ENCODE measurements at regions not wholly inside any gene's neighbourhood (a gene's known extent, or its start where the extent isn't known, plus 50 kb on each side); places are given as distances from the start of the nearest gene placed in this dataset.

- TF ChIP-seq, protein P1, sequence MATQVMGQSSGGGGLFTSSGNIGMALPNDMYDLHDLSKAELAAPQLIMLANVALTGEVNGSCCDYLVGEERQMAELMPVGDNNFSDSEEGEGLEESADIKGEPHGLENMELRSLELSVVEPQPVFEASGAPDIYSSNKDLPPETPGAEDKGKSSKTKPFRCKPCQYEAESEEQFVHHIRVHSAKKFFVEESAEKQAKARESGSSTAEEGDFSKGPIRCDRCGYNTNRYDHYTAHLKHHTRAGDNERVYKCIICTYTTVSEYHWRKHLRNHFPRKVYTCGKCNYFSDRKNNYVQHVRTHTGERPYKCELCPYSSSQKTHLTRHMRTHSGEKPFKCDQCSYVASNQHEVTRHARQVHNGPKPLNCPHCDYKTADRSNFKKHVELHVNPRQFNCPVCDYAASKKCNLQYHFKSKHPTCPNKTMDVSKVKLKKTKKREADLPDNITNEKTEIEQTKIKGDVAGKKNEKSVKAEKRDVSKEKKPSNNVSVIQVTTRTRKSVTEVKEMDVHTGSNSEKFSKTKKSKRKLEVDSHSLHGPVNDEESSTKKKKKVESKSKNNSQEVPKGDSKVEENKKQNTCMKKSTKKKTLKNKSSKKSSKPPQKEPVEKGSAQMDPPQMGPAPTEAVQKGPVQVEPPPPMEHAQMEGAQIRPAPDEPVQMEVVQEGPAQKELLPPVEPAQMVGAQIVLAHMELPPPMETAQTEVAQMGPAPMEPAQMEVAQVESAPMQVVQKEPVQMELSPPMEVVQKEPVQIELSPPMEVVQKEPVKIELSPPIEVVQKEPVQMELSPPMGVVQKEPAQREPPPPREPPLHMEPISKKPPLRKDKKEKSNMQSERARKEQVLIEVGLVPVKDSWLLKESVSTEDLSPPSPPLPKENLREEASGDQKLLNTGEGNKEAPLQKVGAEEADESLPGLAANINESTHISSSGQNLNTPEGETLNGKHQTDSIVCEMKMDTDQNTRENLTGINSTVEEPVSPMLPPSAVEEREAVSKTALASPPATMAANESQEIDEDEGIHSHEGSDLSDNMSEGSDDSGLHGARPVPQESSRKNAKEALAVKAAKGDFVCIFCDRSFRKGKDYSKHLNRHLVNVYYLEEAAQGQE (IDR thresholded peaks at IDR 0.05; ENCODE audit: insufficient read depth in 1 of 2, low read depth in 2 of 2, low read length in 2 of 2): no peak
- no peak for TF ChIP-seq SIN3A (IDR thresholded peaks at IDR 0.05; ENCODE audit: borderline replicate concordance, insufficient read depth, low read length)
- no peak for TF ChIP-seq POLR2AphosphoS5 (IDR thresholded peaks at IDR 0.05; ENCODE audit: low read depth, low read length)
- no peak for TF ChIP-seq TAF1 (IDR thresholded peaks at IDR 0.05; ENCODE audit: borderline replicate concordance, insufficient read depth, low read length)
- TF ChIP-seq FOXP2 (optimal IDR thresholded peaks at IDR 0.05; ENCODE audit: borderline replicate concordance, extremely low read depth, extremely low read length, insufficient read depth): no peak
Measured at GRCh38 chr13:40042991-40043390, 387.5 kb downstream of the COG6 start.

- TF ChIP-seq, protein P1 (IDR thresholded peaks at IDR 0.05; ENCODE audit: insufficient read depth in 1 of 2, low read depth in 2 of 2, low read length in 2 of 2): no peak
- TF ChIP-seq SIN3A (IDR thresholded peaks at IDR 0.05; ENCODE audit: borderline replicate concordance, insufficient read depth, low read length) (no peak), FOXP2 (optimal IDR thresholded peaks at IDR 0.05; ENCODE audit: borderline replicate concordance, extremely low read depth, extremely low read length, insufficient read depth) (no peak), POLR2AphosphoS5 (IDR thresholded peaks at IDR 0.05; ENCODE audit: low read depth, low read length) (no peak), TAF1 (IDR thresholded peaks at IDR 0.05; ENCODE audit: borderline replicate concordance, insufficient read depth, low read length) (no peak)
Measured at GRCh38 chr13:40043764-40044163, 388.3 kb downstream of the COG6 start.

- TF ChIP-seq FOXP2 (optimal IDR thresholded peaks at IDR 0.05; ENCODE audit: borderline replicate concordance, extremely low read depth, extremely low read length, insufficient read depth): no peak
- no peak for TF ChIP-seq TAF1 (IDR thresholded peaks at IDR 0.05; ENCODE audit: borderline replicate concordance, insufficient read depth, low read length)
- TF ChIP-seq SIN3A (IDR thresholded peaks at IDR 0.05; ENCODE audit: borderline replicate concordance, insufficient read depth, low read length): no peak
- TF ChIP-seq, protein P1 (IDR thresholded peaks at IDR 0.05; ENCODE audit: insufficient read depth in 1 of 2, low read depth in 2 of 2, low read length in 2 of 2): no peak
- no peak for TF ChIP-seq POLR2AphosphoS5 (IDR thresholded peaks at IDR 0.05; ENCODE audit: low read depth, low read length)
Measured at GRCh38 chr13:40047322-40047771, 391.9 kb downstream of the COG6 start.

GRCh38 chr13:40048551-40048950 lies 393.1 kb downstream of the COG6 start:
- TF ChIP-seq SIN3A (IDR thresholded peaks at IDR 0.05; ENCODE audit: borderline replicate concordance, insufficient read depth, low read length) (no peak), TAF1 (IDR thresholded peaks at IDR 0.05; ENCODE audit: borderline replicate concordance, insufficient read depth, low read length) (no peak), FOXP2 (optimal IDR thresholded peaks at IDR 0.05; ENCODE audit: borderline replicate concordance, extremely low read depth, extremely low read length, insufficient read depth) (no peak), POLR2AphosphoS5 (IDR thresholded peaks at IDR 0.05; ENCODE audit: low read depth, low read length) (no peak)
- TF ChIP-seq, protein P1 (IDR thresholded peaks at IDR 0.05; ENCODE audit: insufficient read depth in 1 of 2, low read depth in 2 of 2, low read length in 2 of 2): no peak

DNA sequence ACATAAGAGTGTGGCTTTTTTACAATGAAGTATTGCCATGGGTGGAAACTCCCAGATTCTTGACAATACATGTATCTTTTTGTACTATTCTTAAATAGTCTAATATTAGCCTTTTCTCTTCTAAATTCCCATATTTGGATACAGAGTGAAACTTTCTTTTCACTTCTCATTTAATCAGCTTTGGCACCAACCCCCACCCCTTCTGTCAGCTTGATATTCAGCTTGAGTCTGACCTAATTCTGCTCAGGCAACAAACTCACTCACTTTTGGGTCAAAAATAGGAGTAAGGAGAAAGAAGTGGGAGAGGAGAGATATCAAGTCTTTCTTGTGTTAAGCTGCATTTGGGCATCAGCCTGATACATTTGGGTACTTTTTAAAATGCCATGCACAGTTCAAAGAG lies 397.5 kb downstream of the COG6 start:
- TF ChIP-seq TAF1 (IDR thresholded peaks at IDR 0.05; ENCODE audit: borderline replicate concordance, insufficient read depth, low read length) (no peak), SIN3A (IDR thresholded peaks at IDR 0.05; ENCODE audit: borderline replicate concordance, insufficient read depth, low read length) (no peak), POLR2AphosphoS5 (IDR thresholded peaks at IDR 0.05; ENCODE audit: low read depth, low read length) (no peak), FOXP2 (optimal IDR thresholded peaks at IDR 0.05; ENCODE audit: borderline replicate concordance, extremely low read depth, extremely low read length, insufficient read depth) (no peak)
- TF ChIP-seq, protein P1 (IDR thresholded peaks at IDR 0.05; ENCODE audit: insufficient read depth in 1 of 2, low read depth in 2 of 2, low read length in 2 of 2): no peak

Measured in PFSK-1 (cell line).